HL-60/S4 treated with phorbol 12-myristate 13-acetate at 8.2 ng/mL for 4 days and 3 days (cell line): ENCODE measurements at regions not wholly inside any gene's neighbourhood (a gene's known extent, or its start where the extent isn't known, plus 50 kb on each side); places are given as distances from the start of the nearest gene placed in this dataset.

ENCODE experiments used
- in situ Hi-C: fragments of 300-500 bp; cut with MboI; formaldehyde crosslinking; loops from 2 replicates; pipeline ENCODE4 v1.15.0; 2022; ENCODE audit warnings: low sequenced_read_pairs

- in situ Hi-C loops = no loop called here
Observed at GRCh38 chr3:177992993-177993970, 543.0 kb upstream of the KCNMB2 start.

GRCh38 chr3:177994976-177995375 lies 541.3 kb upstream of the KCNMB2 start:
- in situ Hi-C loops = no loop called here

- in situ Hi-C loops = no loop called here
Observed at GRCh38 chr3:177995381-177996085, 540.7 kb upstream of the KCNMB2 start.

GRCh38 chr3:178001670-178002101 lies 534.5 kb upstream of the KCNMB2 start:
- in situ Hi-C loops = no loop called here

GRCh38 chr3:178002113-178002512 lies 534.1 kb upstream of the KCNMB2 start:
- in situ Hi-C loops = no loop called here

- in situ Hi-C loops = no loop called here
Observed at GRCh38 chr3:178003756-178004155, 532.5 kb upstream of the KCNMB2 start.

- in situ Hi-C loops = no loop called here
Observed at GRCh38 chr3:178005961-178006360, 530.3 kb upstream of the KCNMB2 start.

GRCh38 chr3:178010306-178010705 lies 525.9 kb upstream of the KCNMB2 start:
- in situ Hi-C loops = no loop called here

GRCh38 chr3:178019645-178020044 lies 516.6 kb upstream of the KCNMB2 start:
- in situ Hi-C loops = no loop called here

GRCh38 chr3:178022599-178022998 lies 513.6 kb upstream of the KCNMB2 start:
- in situ Hi-C loops = no loop called here

- in situ Hi-C loops = no loop called here
Observed at GRCh38 chr3:178028933-178029332, 507.3 kb upstream of the KCNMB2 start.

- in situ Hi-C loops = no loop called here
Observed at GRCh38 chr3:178036451-178037144, 499.6 kb upstream of the KCNMB2 start.

- in situ Hi-C loops = no loop called here
Observed at GRCh38 chr3:178041931-178042330, 494.3 kb upstream of the KCNMB2 start.

GRCh38 chr3:178042376-178042775 lies 493.9 kb upstream of the KCNMB2 start:
- in situ Hi-C loops = no loop called here

- in situ Hi-C loops = no loop called here
Observed at GRCh38 chr3:178043084-178043483, 493.2 kb upstream of the KCNMB2 start.

GRCh38 chr3:178044320-178044719 lies 491.9 kb upstream of the KCNMB2 start:
- in situ Hi-C loops = no loop called here

- in situ Hi-C loops = no loop called here
Observed at GRCh38 chr3:178047496-178047895, 488.7 kb upstream of the KCNMB2 start.

GRCh38 chr3:178048768-178049167 lies 487.5 kb upstream of the KCNMB2 start:
- in situ Hi-C loops = no loop called here

GRCh38 chr3:178054471-178054870 lies 481.8 kb upstream of the KCNMB2 start:
- in situ Hi-C loops = no loop called here

- in situ Hi-C loops = no loop called here
Observed at GRCh38 chr3:178055939-178056338, 480.3 kb upstream of the KCNMB2 start.

GRCh38 chr3:178056868-178057267 lies 479.4 kb upstream of the KCNMB2 start:
- in situ Hi-C loops = no loop called here
